ENCODE measurements at regions not wholly inside any gene's neighbourhood (a gene's known extent, or its start where the extent isn't known, plus 50 kb on each side); places are given as distances from the start of the nearest gene placed in this dataset.

DNA sequence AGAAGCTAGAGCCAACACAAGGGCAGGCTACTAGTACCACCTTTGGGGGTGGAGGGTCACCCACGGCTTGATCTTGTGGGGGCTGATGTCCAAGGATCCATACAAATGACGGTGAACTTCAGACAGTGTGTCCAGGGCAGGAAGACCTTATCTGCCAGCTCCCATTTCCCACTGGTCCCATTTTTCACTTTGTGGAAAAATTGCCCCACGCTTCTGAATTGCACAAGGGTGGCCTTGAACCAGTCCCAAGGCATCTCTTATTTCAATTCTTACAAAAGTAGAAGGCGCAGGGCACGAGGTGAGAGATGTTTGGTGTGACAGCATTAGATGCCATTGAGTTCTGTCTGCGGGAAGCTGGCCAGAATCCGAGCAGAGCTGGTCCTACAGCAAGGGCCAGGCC is 252.7 kb upstream of the CELF2 start:
- DNase-seq (ENCODE audit: low read depth): no peak
- no peak overlapping the region for H3K4me3 ChIP-seq (replicated peaks; ENCODE audit: low read depth, low read length)
- TF ChIP-seq, protein P1, sequence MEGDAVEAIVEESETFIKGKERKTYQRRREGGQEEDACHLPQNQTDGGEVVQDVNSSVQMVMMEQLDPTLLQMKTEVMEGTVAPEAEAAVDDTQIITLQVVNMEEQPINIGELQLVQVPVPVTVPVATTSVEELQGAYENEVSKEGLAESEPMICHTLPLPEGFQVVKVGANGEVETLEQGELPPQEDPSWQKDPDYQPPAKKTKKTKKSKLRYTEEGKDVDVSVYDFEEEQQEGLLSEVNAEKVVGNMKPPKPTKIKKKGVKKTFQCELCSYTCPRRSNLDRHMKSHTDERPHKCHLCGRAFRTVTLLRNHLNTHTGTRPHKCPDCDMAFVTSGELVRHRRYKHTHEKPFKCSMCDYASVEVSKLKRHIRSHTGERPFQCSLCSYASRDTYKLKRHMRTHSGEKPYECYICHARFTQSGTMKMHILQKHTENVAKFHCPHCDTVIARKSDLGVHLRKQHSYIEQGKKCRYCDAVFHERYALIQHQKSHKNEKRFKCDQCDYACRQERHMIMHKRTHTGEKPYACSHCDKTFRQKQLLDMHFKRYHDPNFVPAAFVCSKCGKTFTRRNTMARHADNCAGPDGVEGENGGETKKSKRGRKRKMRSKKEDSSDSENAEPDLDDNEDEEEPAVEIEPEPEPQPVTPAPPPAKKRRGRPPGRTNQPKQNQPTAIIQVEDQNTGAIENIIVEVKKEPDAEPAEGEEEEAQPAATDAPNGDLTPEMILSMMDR (IDR thresholded peaks at IDR 0.05; ENCODE audit: low read length, missing control alignments): no peak

DNA sequence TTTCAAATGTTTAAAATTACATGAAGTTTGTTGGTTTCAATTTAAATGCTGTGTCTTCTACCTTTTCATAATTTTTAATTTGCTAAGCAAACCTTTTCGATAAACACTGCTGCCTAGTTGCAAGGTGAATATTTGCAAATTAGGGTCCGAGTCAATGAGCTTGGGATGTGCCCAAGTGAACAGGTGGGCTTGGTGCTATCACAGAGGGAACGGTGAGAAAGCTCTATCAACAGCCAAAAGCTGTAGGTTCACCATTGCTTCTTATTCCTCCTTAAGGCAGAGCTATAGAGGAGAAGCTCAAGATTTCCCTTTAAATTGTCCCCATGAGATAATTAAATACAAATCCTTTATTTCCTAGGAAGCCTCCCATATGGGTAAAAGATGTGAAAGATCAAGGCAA is 245.3 kb upstream of the CELF2 start:
- TF ChIP-seq, protein P1 (IDR thresholded peaks at IDR 0.05; ENCODE audit: low read length, missing control alignments): no peak
- DNase-seq (ENCODE audit: low read depth): no peak
- no peak overlapping the region for H3K4me3 ChIP-seq (replicated peaks; ENCODE audit: low read depth, low read length)

DNA sequence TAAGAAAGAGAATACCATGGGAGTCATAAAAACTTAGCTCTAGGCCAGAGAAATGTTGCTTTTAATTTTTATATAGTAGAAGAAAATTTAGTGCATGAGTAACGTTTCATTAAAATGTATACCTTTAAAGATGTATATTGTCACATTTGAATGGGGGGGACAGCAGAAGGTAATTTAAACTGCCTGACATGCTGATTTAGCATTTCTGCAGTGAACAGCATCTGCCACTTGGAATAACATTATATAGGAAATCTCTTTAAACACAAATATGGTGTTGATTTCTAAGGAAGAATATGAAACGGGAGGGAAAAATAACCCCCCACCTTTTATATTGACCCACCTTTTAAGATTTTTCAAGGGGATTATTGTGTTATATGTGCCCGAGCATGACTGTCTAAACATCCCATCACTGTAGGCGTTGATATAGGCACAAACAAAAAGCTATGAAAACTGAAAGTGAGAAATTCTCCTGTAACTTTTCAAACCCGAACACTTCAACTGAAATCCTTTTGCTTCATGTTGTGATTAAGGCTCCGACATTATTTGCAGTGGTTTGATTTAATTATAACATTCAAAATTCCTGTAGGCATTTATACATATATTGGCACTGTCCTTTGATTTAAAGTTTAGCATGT is 244.7 kb upstream of the CELF2 start:
- no peak overlapping the region for H3K4me3 ChIP-seq (replicated peaks; ENCODE audit: low read depth, low read length)
- TF ChIP-seq, protein P1 (IDR thresholded peaks at IDR 0.05; ENCODE audit: low read length, missing control alignments): no peak
- no peak for DNase-seq (ENCODE audit: low read depth)

DNA sequence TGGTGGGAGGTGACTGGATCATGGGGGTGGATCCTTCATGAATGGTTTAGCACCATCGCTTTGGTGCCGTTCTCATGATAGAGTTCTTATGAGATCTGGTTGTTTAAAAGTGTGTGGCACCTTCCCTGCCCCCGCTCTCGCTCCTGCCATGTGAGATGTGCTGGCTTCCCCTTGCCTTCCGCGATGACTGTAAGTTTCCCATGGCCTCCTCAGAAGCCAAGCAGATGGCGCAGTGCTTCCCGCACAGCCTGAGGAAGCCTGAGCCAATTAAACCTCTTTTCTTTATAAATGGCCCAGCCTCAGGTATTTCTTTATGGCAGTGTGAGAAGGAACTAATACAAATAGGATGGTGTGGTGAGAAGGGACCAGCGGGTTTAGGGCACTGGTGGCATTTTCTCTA is 243.3 kb upstream of the CELF2 start:
- no peak for DNase-seq (ENCODE audit: low read depth)
- TF ChIP-seq, protein P1 (IDR thresholded peaks at IDR 0.05; ENCODE audit: low read length, missing control alignments): no peak
- no peak overlapping the region for H3K4me3 ChIP-seq (replicated peaks; ENCODE audit: low read depth, low read length)

DNA sequence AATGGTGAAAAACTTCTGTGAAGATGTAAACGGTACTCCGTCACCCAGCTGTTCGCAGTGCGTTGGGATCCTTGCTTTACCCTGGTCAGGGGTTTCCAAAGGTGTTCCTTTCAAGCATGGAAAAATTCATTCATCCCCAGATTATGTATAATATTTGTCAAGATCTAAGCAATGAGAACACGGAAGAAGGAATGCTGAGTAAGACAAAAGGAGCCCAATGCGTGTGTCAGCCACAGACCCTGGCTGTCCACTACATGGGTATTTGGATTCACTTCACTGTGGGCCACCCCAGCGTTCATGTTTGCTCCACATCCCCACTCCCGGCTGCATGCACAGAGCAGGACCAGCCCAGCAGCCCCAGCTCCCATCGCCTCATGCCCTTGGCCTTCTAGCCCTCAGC is 241.3 kb upstream of the CELF2 start:
- H3K4me3 ChIP-seq (replicated peaks; ENCODE audit: low read depth, low read length): no peak overlapping the region
- no peak for DNase-seq (ENCODE audit: low read depth)
- TF ChIP-seq, protein P1 (IDR thresholded peaks at IDR 0.05; ENCODE audit: low read length, missing control alignments): no peak

DNA sequence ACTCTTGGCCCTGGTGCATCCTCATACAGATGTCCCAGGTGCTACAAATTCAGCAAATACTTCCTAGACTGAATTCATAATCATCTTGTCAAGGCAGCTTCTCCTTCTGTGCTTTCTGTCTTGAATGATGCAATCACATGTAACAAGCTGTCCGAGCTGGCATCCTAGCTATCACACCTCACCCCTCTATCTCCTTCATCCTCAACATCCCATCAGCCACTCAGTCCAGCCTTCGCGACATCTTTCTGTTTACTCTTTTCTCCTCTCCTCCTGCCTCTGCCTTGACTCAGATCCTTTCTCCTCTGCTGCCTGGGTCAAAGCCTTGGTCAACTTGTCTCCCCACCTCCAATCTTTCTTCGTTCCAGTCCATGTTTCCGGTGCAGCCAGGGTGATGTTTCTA is 240.4 kb upstream of the CELF2 start:
- no peak for DNase-seq (ENCODE audit: low read depth)
- H3K4me3 ChIP-seq (replicated peaks; ENCODE audit: low read depth, low read length): no peak overlapping the region
- TF ChIP-seq, protein P1 (IDR thresholded peaks at IDR 0.05; ENCODE audit: low read length, missing control alignments): no peak

DNA sequence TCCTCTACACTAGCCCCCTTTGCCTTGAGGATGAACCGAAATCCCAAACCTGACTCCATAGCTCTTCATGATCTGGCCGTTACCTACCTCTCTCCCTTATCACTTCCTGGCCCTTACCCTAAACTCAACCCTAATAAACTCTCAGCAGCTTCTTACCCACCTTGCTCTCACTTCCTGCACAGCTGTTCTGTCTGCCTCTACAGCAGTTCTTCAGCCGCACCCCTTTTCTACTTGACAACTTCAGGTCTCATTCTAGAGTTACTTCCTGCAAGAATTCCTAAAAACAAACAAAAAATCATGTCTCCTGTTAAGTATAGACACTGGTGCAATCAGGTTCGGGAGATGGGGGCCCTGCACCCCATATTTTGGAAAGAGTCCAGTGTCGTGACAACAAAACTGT is 239.9 kb upstream of the CELF2 start:
- H3K4me3 ChIP-seq (replicated peaks; ENCODE audit: low read depth, low read length): no peak overlapping the region
- DNase-seq (ENCODE audit: low read depth): no peak
- TF ChIP-seq, protein P1 (IDR thresholded peaks at IDR 0.05; ENCODE audit: low read length, missing control alignments): no peak
